GM10248 (cell line): ENCODE measurements at regions not wholly inside any gene's neighbourhood (a gene's known extent, or its start where the extent isn't known, plus 50 kb on each side); places are given as distances from the start of the nearest gene placed in this dataset.
"Not testable (repeated sequence)": the region's sequence is repeated elsewhere in the genome, so short reads cannot be mapped to it uniquely, and the experiment has no call there.

ENCODE experiments used
- CTCF ChIA-PET: fragments of 300-600 bp; sonication (Branson Sonifier 250); formaldehyde crosslinking; extraction: SDS; loops from one replicate; lab custom pipeline; 2021; ENCODE audit warnings: antibody characterized with exemption; lab: Yijun Ruan, JAX
- POLR2A ChIA-PET: fragments of 350-650 bp; sonication (Branson Sonifier 250); formaldehyde crosslinking; extraction: SDS; loops from one replicate; lab custom pipeline; 2020; ENCODE audit warnings: antibody characterized with exemption; lab: Yijun Ruan, JAX
- DNase-seq: peaks from one replicate; pipeline ENCODE4 v3.0.0; 2012; ENCODE audit errors: extremely low spot score
- CTCF ChIP-seq: IDR thresholded peaks from 2 replicates; pipeline ENCODE4 v1.5.1; 2012; ENCODE audit warnings: mild to moderate bottlenecking, low read depth; ENCODE audit errors: extremely low read depth, missing control alignments, control extremely low read depth

GRCh38 chr14:30020687-30021086, 93.0 kb upstream of the PRKD1 start:
- DNase-seq, result no peak
- TF ChIP-seq CTCF, result no peak
- POLR2A ChIA-PET, result no interaction called here
- CTCF ChIA-PET, result no interaction called here

- CTCF ChIA-PET, POLR2A ChIA-PET, DNase-seq: not testable (repeated sequence)
Observed at GRCh38 chr14:30023350-30023749, 95.7 kb upstream of the PRKD1 start.

GRCh38 chr14:30034152-30034551, 106.5 kb upstream of the PRKD1 start:
- ChIA-PET CTCF (interaction anchor here (1.7 kb wide), 1 partner anchor 20 kb away, joined by 4 read pairs; no protein-coding TSS in a partner anchor), POLR2A (no interaction called here)
- DNase-seq, result no peak
- TF ChIP-seq CTCF, result no peak

- TF ChIP-seq CTCF, result no peak
- POLR2A ChIA-PET, result no interaction called here
- DNase-seq, result no peak
- CTCF ChIA-PET, result no interaction called here
Observed at GRCh38 chr14:30035361-30035760, 107.7 kb upstream of the PRKD1 start.

- no peak for DNase-seq
- no peak for TF ChIP-seq CTCF
- ChIA-PET CTCF (no interaction called here), POLR2A (no interaction called here)
Observed at GRCh38 chr14:30045720-30046119, 118.1 kb upstream of the PRKD1 start.

DNA sequence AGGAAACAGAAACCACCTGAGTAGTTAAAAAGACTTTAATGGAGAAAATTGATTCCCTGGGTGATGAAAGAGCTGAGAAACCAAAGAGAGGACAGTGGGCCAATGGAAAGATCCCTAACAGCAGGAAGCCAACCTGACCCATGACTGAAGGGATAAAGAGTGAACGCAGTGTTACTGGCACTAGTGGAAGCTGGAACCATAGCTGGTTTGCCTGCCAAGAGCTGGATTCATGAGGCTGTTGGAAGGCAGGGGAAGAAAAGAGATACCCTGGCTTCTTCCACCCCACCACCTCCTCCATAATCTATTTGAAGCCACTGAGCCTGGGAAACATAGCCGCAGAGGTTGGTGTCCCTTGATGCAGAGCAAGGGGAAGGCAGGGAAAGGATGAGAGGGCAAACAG, 125.5 kb upstream of the PRKD1 start:
- ChIA-PET POLR2A (no interaction called here), CTCF (no interaction called here)
- DNase-seq, result no peak
- TF ChIP-seq CTCF, result no peak

GRCh38 chr14:30054201-30054600, 126.6 kb upstream of the PRKD1 start:
- no peak for DNase-seq
- CTCF ChIA-PET, result interaction anchor here (1.0 kb wide), 1 partner anchor 16 kb away, joined by 3 read pairs; no protein-coding TSS in a partner anchor

More at GRCh38 chr14:30054201-30054600, 126.6 kb upstream of the PRKD1 start:
- POLR2A ChIA-PET, result no interaction called here
- TF ChIP-seq CTCF, result no peak
